GM12873 (cell line): ENCODE measurements at regions not wholly inside any gene's neighbourhood (a gene's known extent, or its start where the extent isn't known, plus 50 kb on each side); places are given as distances from the start of the nearest gene placed in this dataset.

Experiments
- CTCF ChIP-seq: IDR thresholded peaks from 2 replicates; pipeline ENCODE4 v1.5.1; 2012; ENCODE audit warnings: low read depth, mild to moderate bottlenecking, moderate library complexity, low read length, control low read depth; ENCODE audit not compliant: insufficient read depth; ENCODE audit errors: missing control alignments

GRCh38 chr11:119586181-119586580 is 142.8 kb downstream of the NECTIN1 start:
- TF ChIP-seq CTCF, result no peak

- no peak for TF ChIP-seq CTCF
These were observed 143.8 kb downstream of the NECTIN1 start for GRCh38 chr11:119585043-119585781.

- TF ChIP-seq CTCF, result no peak
These were observed 144.6 kb downstream of the NECTIN1 start for GRCh38 chr11:119584193-119585042.

- TF ChIP-seq CTCF, result peak; percentile 32
These were observed 145.4 kb downstream of the NECTIN1 start for GRCh38 chr11:119583585-119583984.

- TF ChIP-seq CTCF, result no peak
These were observed 148.2 kb downstream of the NECTIN1 start for GRCh38 chr11:119580751-119581150.

- TF ChIP-seq CTCF, result no peak
These were observed 148.9 kb downstream of the NECTIN1 start for GRCh38 chr11:119580081-119580480.

- no peak for TF ChIP-seq CTCF
These were observed 150.3 kb downstream of the NECTIN1 start for GRCh38 chr11:119578521-119579191.
